ENCODE measurements at regions not wholly inside any gene's neighbourhood (a gene's known extent, or its start where the extent isn't known, plus 50 kb on each side); places are given as distances from the start of the nearest gene placed in this dataset.

DNA sequence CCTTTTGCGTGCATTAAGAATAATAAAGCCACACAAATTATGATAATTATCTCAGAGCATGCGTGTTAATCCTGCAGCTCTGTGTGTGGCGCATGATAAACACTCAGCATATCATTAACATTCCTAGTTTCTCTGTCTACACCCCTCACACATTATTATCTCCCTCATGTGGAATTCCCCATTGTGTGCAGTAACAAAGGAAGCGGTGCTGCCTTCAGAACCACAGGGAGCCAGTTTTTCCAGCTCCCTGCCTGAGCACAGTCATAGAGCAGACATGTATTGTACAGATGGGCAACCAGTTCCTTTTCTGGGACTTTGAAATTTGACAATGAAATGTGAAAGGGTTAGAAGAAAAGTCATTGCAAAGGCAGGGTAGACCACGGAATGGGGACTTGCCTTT lies 1365.5 kb upstream of the CDH9 start:
- H3K4me2 ChIP-seq (ENCODE audit: insufficient read depth, low read length): no peak overlapping the region
- intact Hi-C loops (cut with micrococcal nuclease): no loop called here
- TF ChIP-seq, protein P1, sequence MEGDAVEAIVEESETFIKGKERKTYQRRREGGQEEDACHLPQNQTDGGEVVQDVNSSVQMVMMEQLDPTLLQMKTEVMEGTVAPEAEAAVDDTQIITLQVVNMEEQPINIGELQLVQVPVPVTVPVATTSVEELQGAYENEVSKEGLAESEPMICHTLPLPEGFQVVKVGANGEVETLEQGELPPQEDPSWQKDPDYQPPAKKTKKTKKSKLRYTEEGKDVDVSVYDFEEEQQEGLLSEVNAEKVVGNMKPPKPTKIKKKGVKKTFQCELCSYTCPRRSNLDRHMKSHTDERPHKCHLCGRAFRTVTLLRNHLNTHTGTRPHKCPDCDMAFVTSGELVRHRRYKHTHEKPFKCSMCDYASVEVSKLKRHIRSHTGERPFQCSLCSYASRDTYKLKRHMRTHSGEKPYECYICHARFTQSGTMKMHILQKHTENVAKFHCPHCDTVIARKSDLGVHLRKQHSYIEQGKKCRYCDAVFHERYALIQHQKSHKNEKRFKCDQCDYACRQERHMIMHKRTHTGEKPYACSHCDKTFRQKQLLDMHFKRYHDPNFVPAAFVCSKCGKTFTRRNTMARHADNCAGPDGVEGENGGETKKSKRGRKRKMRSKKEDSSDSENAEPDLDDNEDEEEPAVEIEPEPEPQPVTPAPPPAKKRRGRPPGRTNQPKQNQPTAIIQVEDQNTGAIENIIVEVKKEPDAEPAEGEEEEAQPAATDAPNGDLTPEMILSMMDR (IDR thresholded peaks at IDR 0.05; ENCODE audit: extremely low read depth in 1 of 2, insufficient read depth in 1 of 2, low read depth in 1 of 2, low read length in 2 of 2): no peak
- TF ChIP-seq FOS (IDR thresholded peaks at IDR 0.05; ENCODE audit: borderline replicate concordance, insufficient read depth, low read length): no peak
- H3K4me1 ChIP-seq (ENCODE audit: control insufficient read depth, extremely low read depth, insufficient read depth, low read length): no peaks in the 10 kb centered on the region
- ChIA-PET POLR2A (no interaction called here), CTCF (no interaction called here)
- peaks cover 2% of the 10 kb centered on the region for H3K9me3 ChIP-seq (replicated peaks; ENCODE audit: control insufficient read depth, insufficient read depth, low read length)
- DNase-seq (ENCODE audit: low read depth, low spot score) (no peak), FAIRE-seq (no peak)
- dilution Hi-C loops (cut with MboI; ENCODE audit: extremely low pct_ligation_motif_present, low sequenced_read_pairs): no loop called here
- no peak overlapping the region for H3K27ac ChIP-seq (ENCODE audit: insufficient read depth, low read depth, low read length)
- H3K4me3 ChIP-seq (replicated peaks in 1 of 3; ENCODE audit: insufficient read depth in 1 of 3, low read depth in 1 of 3, low read length in 3 of 3): no peak overlapping the region
- H3K9me1 ChIP-seq (replicated peaks; ENCODE audit: control insufficient read depth, extremely low read depth, insufficient read depth, low read length): no peaks in the 10 kb centered on the region
- H3K36me3 ChIP-seq (ENCODE audit: control insufficient read depth in 2 of 2, extremely low read depth in 1 of 2, insufficient read depth in 2 of 2, low read length in 2 of 2): no peaks in the 10 kb centered on the region
- no TSS peak for BruUV-seq (replicated peaks)
- no peaks in the 10 kb centered on the region for H3K79me2 ChIP-seq (ENCODE audit: control insufficient read depth, insufficient read depth, low read length)
- H4K20me1 ChIP-seq (replicated peaks; ENCODE audit: control insufficient read depth, extremely low read depth, insufficient read depth, low read length): no peaks in the 10 kb centered on the region
- no peaks in the 10 kb centered on the region for H3K27me3 ChIP-seq (ENCODE audit: control insufficient read depth in 2 of 2, insufficient read depth in 2 of 2, low read length in 2 of 2)
- no peak overlapping the region for H3K9ac ChIP-seq (replicated peaks; ENCODE audit: extremely low read depth, insufficient read depth, low read length)
- H2AFZ ChIP-seq (ENCODE audit: low read depth, low read length): no peak overlapping the region

DNA sequence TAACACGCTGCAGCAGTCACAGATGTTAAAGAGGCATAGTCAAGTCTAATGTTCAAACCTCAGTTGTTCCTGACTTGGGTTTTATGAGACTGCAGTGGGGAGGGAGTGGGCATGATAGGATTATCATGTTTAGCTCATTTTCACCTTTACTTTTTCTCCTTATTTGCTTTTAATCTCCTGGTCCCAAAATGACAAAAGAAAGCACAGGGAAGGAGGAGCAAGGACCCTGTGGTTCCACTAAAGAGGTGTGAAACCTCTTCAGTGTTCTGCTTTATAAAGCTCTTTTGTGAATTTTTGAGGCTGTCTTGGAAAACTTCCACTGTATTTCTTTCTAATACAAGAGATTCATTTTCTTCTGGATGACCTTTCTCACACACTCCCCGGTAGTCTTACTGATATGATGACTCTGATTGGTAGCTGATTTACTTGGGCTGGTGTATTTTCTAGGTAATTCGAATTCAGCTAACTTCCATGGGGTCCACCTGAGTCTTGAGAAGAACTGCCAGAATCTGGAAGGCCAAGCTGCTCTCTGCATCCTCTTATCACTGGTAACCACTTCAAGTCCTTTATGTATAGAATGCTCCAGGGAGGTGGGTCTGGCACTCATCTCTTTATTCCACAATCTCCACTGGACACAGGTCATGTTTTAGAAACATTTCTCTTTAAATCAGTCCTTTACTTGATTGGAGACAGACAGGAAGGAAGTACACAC lies 1364.4 kb upstream of the CDH9 start:
- dilution Hi-C loops (cut with MboI; ENCODE audit: extremely low pct_ligation_motif_present, low sequenced_read_pairs): no loop called here

More for the DNA sequence above, 1364.4 kb upstream of the CDH9 start:
- intact Hi-C loops (cut with micrococcal nuclease): no loop called here
- TF ChIP-seq POLR2AphosphoS5 (IDR thresholded peaks at IDR 0.05; ENCODE audit: insufficient read depth, low read depth, low read length) (no peak), MYC (IDR thresholded peaks at IDR 0.05; ENCODE audit: low read depth, low read length) (no peak), EZH2 (IDR thresholded peaks at IDR 0.05; ENCODE audit: borderline replicate concordance, low read depth, low read length, severe bottlenecking) (no peak), POLR2A (IDR thresholded peaks at IDR 0.05; ENCODE audit: low read depth, low read length) (no peak), GATA2 (IDR thresholded peaks at IDR 0.05; ENCODE audit: insufficient read depth, insufficient read length, low read depth, low read length) (no peak), JUN (IDR thresholded peaks at IDR 0.05; ENCODE audit: borderline replicate concordance, insufficient read depth, insufficient read length, low read depth) (no peak), FOS (IDR thresholded peaks at IDR 0.05; ENCODE audit: borderline replicate concordance, insufficient read depth, low read length) (no peak)
- TF ChIP-seq, protein P2, sequence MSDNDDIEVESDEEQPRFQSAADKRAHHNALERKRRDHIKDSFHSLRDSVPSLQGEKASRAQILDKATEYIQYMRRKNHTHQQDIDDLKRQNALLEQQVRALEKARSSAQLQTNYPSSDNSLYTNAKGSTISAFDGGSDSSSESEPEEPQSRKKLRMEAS (IDR thresholded peaks at IDR 0.05; ENCODE audit: insufficient read depth, insufficient read length): no peak
- TF ChIP-seq, protein P1 (IDR thresholded peaks at IDR 0.05; ENCODE audit: extremely low read depth in 1 of 2, insufficient read depth in 1 of 2, low read depth in 1 of 2, low read length in 2 of 2): no peak
- Histone ChIP-seq H3K27ac (ENCODE audit: insufficient read depth, low read depth, low read length) (no peak overlapping the region), H3K9me3 (replicated peaks; ENCODE audit: control insufficient read depth, insufficient read depth, low read length) (peaks cover 2% of the 10 kb centered on the region), H4K20me1 (replicated peaks; ENCODE audit: control insufficient read depth, extremely low read depth, insufficient read depth, low read length) (no peaks in the 10 kb centered on the region), H3K36me3 (ENCODE audit: control insufficient read depth in 2 of 2, extremely low read depth in 1 of 2, insufficient read depth in 2 of 2, low read length in 2 of 2) (no peaks in the 10 kb centered on the region), H2AFZ (ENCODE audit: low read depth, low read length) (no peak overlapping the region), H3K79me2 (ENCODE audit: control insufficient read depth, insufficient read depth, low read length) (no peaks in the 10 kb centered on the region), H3K9ac (replicated peaks; ENCODE audit: extremely low read depth, insufficient read depth, low read length) (no peak overlapping the region), H3K4me2 (ENCODE audit: insufficient read depth, low read length) (no peak overlapping the region), H3K27me3 (ENCODE audit: control insufficient read depth in 2 of 2, insufficient read depth in 2 of 2, low read length in 2 of 2) (no peaks in the 10 kb centered on the region), H3K9me1 (replicated peaks; ENCODE audit: control insufficient read depth, extremely low read depth, insufficient read depth, low read length) (no peaks in the 10 kb centered on the region), H3K4me1 (ENCODE audit: control insufficient read depth, extremely low read depth, insufficient read depth, low read length) (no peaks in the 10 kb centered on the region), H3K4me3 (replicated peaks in 1 of 3; ENCODE audit: insufficient read depth in 1 of 3, low read depth in 1 of 3, low read length in 3 of 3) (no peak overlapping the region)
- ChIA-PET CTCF (no interaction called here), POLR2A (no interaction called here)
- FAIRE-seq (no peak), DNase-seq (ENCODE audit: low read depth, low spot score) (no peak)
- BruUV-seq (replicated peaks): no TSS peak

All from endothelial cell of umbilical vein (primary cell).